Retinal pigment epithelial cell (primary cell): ENCODE measurements at regions not wholly inside any gene's neighbourhood (a gene's known extent, or its start where the extent isn't known, plus 50 kb on each side); places are given as distances from the start of the nearest gene placed in this dataset.
"Not testable (repeated sequence)": the region's sequence is repeated elsewhere in the genome, so short reads cannot be mapped to it uniquely, and the experiment has no call there.

Source experiments
- DNase-seq: peaks from one replicate; pipeline ENCODE4 v3.0.0-alpha.2; 2010; ENCODE audit warnings: low read depth
- H3K4me3 ChIP-seq: 2 replicates; pipeline ENCODE4 v1.5.1; 2011; ENCODE audit warnings: mild to moderate bottlenecking, low read length, control low read depth, moderate library complexity
- TF ChIP-seq, protein P1 (sequence below): conservative IDR thresholded peaks from 2 replicates; pipeline ENCODE4 v1.5.1; 2011; ENCODE audit warnings: low read depth, low read length, control low read depth, inconsistent platforms

DNA sequence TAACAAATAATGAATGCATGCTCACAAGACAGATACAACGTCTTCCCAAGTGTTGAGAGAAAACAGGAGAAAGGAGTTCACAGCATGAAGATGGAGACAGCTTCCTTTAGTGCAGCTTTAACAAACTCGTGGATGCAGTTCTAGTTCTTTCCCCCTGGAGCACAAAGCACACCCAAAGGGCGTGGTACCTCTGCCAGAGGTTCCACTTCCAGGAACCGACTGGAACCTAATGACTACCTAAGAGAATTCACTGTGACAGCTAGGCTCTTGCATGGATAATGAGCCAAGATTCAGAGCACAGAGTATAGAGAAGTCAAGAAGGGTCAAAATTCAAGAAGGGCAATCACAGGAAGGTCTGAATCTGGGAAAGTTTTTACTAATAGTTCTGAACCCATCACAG lies 673.2 kb downstream of the XPNPEP1 start:
- H3K4me3 ChIP-seq: no peak overlapping the region
- TF ChIP-seq, protein P1, sequence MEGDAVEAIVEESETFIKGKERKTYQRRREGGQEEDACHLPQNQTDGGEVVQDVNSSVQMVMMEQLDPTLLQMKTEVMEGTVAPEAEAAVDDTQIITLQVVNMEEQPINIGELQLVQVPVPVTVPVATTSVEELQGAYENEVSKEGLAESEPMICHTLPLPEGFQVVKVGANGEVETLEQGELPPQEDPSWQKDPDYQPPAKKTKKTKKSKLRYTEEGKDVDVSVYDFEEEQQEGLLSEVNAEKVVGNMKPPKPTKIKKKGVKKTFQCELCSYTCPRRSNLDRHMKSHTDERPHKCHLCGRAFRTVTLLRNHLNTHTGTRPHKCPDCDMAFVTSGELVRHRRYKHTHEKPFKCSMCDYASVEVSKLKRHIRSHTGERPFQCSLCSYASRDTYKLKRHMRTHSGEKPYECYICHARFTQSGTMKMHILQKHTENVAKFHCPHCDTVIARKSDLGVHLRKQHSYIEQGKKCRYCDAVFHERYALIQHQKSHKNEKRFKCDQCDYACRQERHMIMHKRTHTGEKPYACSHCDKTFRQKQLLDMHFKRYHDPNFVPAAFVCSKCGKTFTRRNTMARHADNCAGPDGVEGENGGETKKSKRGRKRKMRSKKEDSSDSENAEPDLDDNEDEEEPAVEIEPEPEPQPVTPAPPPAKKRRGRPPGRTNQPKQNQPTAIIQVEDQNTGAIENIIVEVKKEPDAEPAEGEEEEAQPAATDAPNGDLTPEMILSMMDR: no peak
- DNase-seq: no peak

DNA sequence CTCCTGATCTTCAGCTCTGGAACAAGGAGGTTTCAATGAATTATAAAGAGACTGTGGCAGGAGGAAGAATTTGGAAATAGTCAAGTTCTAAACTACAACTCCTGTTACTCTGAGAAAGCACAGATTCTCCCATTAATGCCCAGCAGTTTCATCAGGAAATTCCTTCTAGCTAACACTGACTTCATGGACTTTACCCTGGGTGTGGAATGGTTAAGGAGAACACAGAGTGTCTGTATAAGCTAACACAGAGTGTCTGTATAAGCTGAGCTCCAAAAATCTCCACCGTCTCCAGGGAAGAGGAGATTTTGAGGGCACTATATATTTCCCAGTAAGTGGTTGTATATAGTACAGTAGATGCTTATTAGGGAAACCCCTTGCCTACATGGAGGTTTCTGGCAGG lies 675.5 kb downstream of the XPNPEP1 start:
- no peak for DNase-seq
- H3K4me3 ChIP-seq: no peak overlapping the region
- TF ChIP-seq, protein P1: no peak

DNA sequence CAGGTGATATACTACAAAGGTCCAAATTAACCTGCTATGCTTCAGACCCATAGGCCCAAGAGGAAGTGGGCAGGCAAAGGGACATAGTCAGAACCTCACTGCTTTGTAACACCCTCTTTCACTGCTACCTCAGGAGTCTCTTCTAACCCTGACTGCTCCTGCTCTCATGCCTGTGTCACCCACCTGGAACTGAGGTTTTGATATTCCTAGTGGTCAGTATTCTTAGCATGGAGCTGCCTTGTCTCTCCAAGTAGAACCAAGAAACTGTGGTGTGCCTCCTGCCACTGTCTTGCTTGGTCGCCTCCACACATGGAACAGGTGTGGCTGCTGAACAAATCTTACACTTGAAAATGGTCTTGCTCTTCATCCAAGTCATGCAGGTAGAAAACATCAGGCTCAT lies 677.5 kb downstream of the XPNPEP1 start:
- no peak overlapping the region for H3K4me3 ChIP-seq
- TF ChIP-seq, protein P1: no peak
- DNase-seq: no peak

DNA sequence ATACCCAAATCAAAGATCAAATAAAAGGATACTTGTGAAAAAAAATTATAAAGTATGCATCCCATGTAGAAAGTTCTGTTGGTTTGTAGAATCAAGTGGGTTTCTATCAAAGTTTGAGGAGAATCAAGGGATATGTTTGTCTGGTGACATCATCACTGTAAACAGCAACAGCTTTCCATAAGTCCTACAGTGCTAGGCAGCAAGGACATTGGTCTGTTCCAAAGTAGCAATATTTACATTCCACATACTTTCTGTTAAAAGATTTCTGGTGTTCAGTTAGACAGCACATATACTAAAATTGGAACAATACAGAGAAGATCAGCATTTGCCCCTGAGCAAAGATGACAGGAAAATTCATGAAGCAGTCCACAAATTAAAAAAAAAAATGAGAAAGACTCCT lies 683.9 kb downstream of the XPNPEP1 start:
- DNase-seq: no peak
- no peak overlapping the region for H3K4me3 ChIP-seq
- TF ChIP-seq, protein P1: no peak

DNA sequence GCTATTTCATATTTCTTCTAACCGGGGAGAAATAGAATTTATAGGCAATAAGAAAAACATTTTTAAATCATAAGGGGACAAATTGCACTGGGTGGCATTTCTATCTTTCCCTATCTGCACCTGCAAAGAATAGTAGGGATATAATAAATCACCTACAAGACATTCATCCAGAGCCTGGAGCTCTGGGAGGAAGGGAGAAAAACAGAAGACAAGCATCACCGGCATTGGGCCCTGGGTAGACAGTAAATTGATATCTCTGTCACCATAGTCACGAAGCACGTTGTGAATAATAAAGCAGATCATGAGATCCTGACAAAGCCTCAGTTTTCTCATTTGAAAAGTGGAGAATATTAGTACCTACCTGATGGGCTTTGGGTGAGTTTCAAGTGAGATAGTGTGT lies 685.6 kb downstream of the XPNPEP1 start:
- TF ChIP-seq, protein P1: no peak
- H3K4me3 ChIP-seq: no peak overlapping the region
- no peak for DNase-seq

DNA sequence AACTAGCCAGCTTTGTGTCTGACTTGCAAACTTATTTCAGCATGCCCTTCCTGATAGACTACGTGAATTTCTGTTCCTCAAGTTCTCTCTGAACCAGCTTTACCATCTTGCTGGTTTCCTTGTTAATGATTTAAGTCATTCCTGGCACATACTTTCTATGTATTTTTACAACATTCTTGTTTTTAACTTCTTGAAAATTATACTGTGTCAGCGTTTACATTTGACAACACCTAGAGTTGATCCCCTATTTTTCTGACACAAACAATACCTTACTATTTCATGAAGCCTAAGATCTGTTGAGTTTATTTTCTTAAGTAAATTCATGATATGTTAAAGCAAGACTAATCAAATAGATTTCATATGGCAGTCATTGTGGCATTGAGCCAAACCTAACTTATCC lies 686.3 kb downstream of the XPNPEP1 start:
- TF ChIP-seq, protein P1: no peak
- no peak overlapping the region for H3K4me3 ChIP-seq
- no peak for DNase-seq

DNA sequence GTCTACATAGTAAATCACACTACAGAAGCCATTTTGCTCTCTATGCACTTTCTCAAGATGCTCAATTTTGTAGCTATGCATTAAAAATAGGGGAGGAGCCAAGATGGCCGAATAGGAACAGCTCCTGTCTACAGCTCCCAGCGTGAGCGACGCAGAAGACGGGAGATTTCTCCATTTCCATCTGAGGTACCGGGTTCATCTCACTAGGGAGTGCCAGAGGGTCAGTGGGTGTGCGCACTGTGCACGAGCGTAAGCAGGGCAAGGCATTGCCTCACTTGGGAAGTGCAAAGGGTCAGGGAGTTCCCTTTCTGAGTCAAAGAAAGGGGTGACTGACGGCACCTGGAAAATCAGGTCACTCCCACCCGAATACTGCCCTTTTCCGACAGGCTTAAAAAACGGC lies 699.8 kb downstream of the XPNPEP1 start:
- H3K4me3 ChIP-seq, DNase-seq: not testable (repeated sequence)
